ENCODE measurements at regions not wholly inside any gene's neighbourhood (a gene's known extent, or its start where the extent isn't known, plus 50 kb on each side); places are given as distances from the start of the nearest gene placed in this dataset.

- CTCF ChIA-PET: no interaction called here
- Histone ChIP-seq H3K9me3 (no peaks in the 10 kb centered on the region), H3K4me2 (no peak overlapping the region), H3K4me3 (no peak overlapping the region), H3K4me1 (no peaks in the 10 kb centered on the region), H3K27ac (no peak overlapping the region)
- 38% methylated on average over 2 of the region's 2 CpGs for WGBS (ENCODE audit: missing lambda C conversion rate)
- no peak for DNase-seq (ENCODE audit: low read depth in 1 of 2, low spot score in 1 of 2)
- no peak for ATAC-seq
- TF ChIP-seq FOSB (CRISPR knock-in tag; IDR thresholded peaks at IDR 0.05): no peak
- no peak for TF ChIP-seq NPAS2 (CRISPR knock-in tag; IDR thresholded peaks at IDR 0.05; ENCODE audit: borderline replicate concordance)
- peak; percentile 23 for FAIRE-seq
- POLR2A ChIA-PET: no interaction called here
Observed at GRCh38 chr17:70420861-70421445, 251.6 kb downstream of the KCNJ2 start.

- no peak for FAIRE-seq
- ATAC-seq: no peak
- Histone ChIP-seq H3K4me3 (no peak overlapping the region), H3K27ac (no peak overlapping the region), H3K9me3 (no peaks in the 10 kb centered on the region), H3K4me2 (no peak overlapping the region), H3K4me1 (no peaks in the 10 kb centered on the region)
- ChIA-PET CTCF (no interaction called here), POLR2A (no interaction called here)
- TF ChIP-seq CHD4 (IDR thresholded peaks at IDR 0.05; ENCODE audit: borderline replicate concordance) (no peak), MAFK (IDR thresholded peaks at IDR 0.05; ENCODE audit: partially characterized antibody) (peak; percentile 18), FOSB (CRISPR knock-in tag; IDR thresholded peaks at IDR 0.05) (no peak)
- DNase-seq (ENCODE audit: low read depth in 1 of 2, low spot score in 1 of 2): no peak
Observed at GRCh38 chr17:70422862-70423261, 253.5 kb downstream of the KCNJ2 start.

GRCh38 chr17:70423562-70423961, 254.2 kb downstream of the KCNJ2 start:
- POLR2A ChIA-PET: no interaction called here
- 74% methylated on average over 2 of the region's 2 CpGs for WGBS (ENCODE audit: missing lambda C conversion rate)
- peak; percentile 84 for FAIRE-seq
- H3K4me3 ChIP-seq: no peak overlapping the region
- H3K27ac ChIP-seq: no peak overlapping the region
- no peak for DNase-seq (ENCODE audit: low read depth in 1 of 2, low spot score in 1 of 2)
- H3K4me1 ChIP-seq: no peaks in the 10 kb centered on the region
- ATAC-seq: no peak
- CTCF ChIA-PET: no interaction called here
- H3K9me3 ChIP-seq: no peaks in the 10 kb centered on the region
- no peak overlapping the region for H3K4me2 ChIP-seq
- no peak for TF ChIP-seq CBX2 (IDR thresholded peaks at IDR 0.05; ENCODE audit: borderline replicate concordance, low read depth)
- no peak for TF ChIP-seq KDM1A (IDR thresholded peaks at IDR 0.05; ENCODE audit: low read depth)
- no peak for TF ChIP-seq CEBPB (IDR thresholded peaks at IDR 0.05)
- TF ChIP-seq MYC (IDR thresholded peaks at IDR 0.05; ENCODE audit: borderline replicate concordance, low read length): no peak
- no peak for TF ChIP-seq SMC3 (IDR thresholded peaks at IDR 0.05)
- TF ChIP-seq PBX3 (IDR thresholded peaks at IDR 0.05): no peak
- TF ChIP-seq EHF (CRISPR knock-in tag; IDR thresholded peaks at IDR 0.05): no peak
- TF ChIP-seq BCL3 (IDR thresholded peaks at IDR 0.05): no peak
- no peak for TF ChIP-seq HOXB5 (CRISPR knock-in tag; IDR thresholded peaks at IDR 0.05)
- no peak for TF ChIP-seq RAD21 (conservative IDR thresholded peaks at IDR 0.05 in 1 of 2, IDR thresholded peaks at IDR 0.05 in 1 of 2)
- no peak for TF ChIP-seq SREBF2 (IDR thresholded peaks at IDR 0.05)
- TF ChIP-seq CTCF (IDR thresholded peaks at IDR 0.05): no peak

GRCh38 chr17:70426752-70427151, 257.4 kb downstream of the KCNJ2 start:
- Histone ChIP-seq H3K27ac (no peak overlapping the region), H3K4me1 (no peaks in the 10 kb centered on the region), H3K9me3 (no peaks in the 10 kb centered on the region), H3K4me2 (no peak overlapping the region), H3K4me3 (no peak overlapping the region)
- FAIRE-seq (no peak), DNase-seq (ENCODE audit: low read depth in 1 of 2, low spot score in 1 of 2) (no peak), ATAC-seq (no peak)
- TF ChIP-seq CBX8 (IDR thresholded peaks at IDR 0.05) (no peak), E2F6 (IDR thresholded peaks at IDR 0.05; ENCODE audit: borderline replicate concordance, low read depth) (no peak), ZSCAN20 (CRISPR knock-in tag; IDR thresholded peaks at IDR 0.05) (no peak), NPAS2 (CRISPR knock-in tag; IDR thresholded peaks at IDR 0.05; ENCODE audit: borderline replicate concordance) (no peak)
- POLR2A ChIA-PET: no interaction called here
- CTCF ChIA-PET: interaction anchor here (0.7 kb wide), 1 partner anchor 125 kb away, joined by 3 read pairs; no protein-coding TSS in a partner anchor
- WGBS (ENCODE audit: missing lambda C conversion rate): 19% methylated on average over 3 of the region's 3 CpGs
